B cell (primary cell): ENCODE measurements at regions not wholly inside any gene's neighbourhood (a gene's known extent, or its start where the extent isn't known, plus 50 kb on each side); places are given as distances from the start of the nearest gene placed in this dataset.

Experiments used
- ATAC-seq: fragments of 200-7000 bp; cut with Tn5 transposase; one replicate; pipeline ENCODE4 v1.10.0; 2021; ENCODE audit warnings: low read depth, mild to moderate bottlenecking, moderate number of reproducible peaks, moderate library complexity
- CTCF ChIA-PET: fragments of 350-600 bp; sonication (Branson Sonifier 250); formaldehyde crosslinking; loops from one replicate; lab custom pipeline; 2021; ENCODE audit warnings: antibody characterized with exemption, inconsistent platforms; lab: Charles Lee
- POLR2A ChIA-PET: fragments of 350-600 bp; sonication (Branson Sonifier 250); formaldehyde crosslinking; loops from one replicate; lab custom pipeline; 2021; ENCODE audit warnings: antibody characterized with exemption; lab: Charles Lee
- DNase-seq: peaks from one replicate; pipeline ENCODE4 v3.0.0; 2013
- H2AFZ ChIP-seq: 2 replicates; pipeline ENCODE4 v1.6.1; 2012; ENCODE audit warnings: mild to moderate bottlenecking, low read depth, low read length; ENCODE audit not compliant: insufficient read depth, poor library complexity, severe bottlenecking
- H3K27ac ChIP-seq, 2 donors: 1 replicate in 1 of 2; 2 replicates in 1 of 2; pipeline ENCODE4 v1.5.1; 2012 to 2013; ENCODE audit warnings: low read length in 2 of 2, mild to moderate bottlenecking in 2 of 2, moderate library complexity in 1 of 2
- H3K27me3 ChIP-seq, 4 experiments: fragments of 200-600 bp in 1 of 4; sonication (generic) in 1 of 4; replicated peaks in 1 of 4; 1 replicate in 2 of 4; 2 replicates in 2 of 4; pipeline versions ENCODE4 v1.6.1 to v1.7.0; 2013 to 2016; ENCODE audit warnings: low read length in 3 of 4, mild to moderate bottlenecking in 2 of 4, mixed read lengths in 1 of 4, moderate library complexity in 1 of 4; ENCODE audit not compliant: insufficient read depth in 4 of 4, control insufficient read depth in 3 of 4; ENCODE audit errors: control extremely low read depth in 1 of 4
- H3K36me3 ChIP-seq, 2 experiments: replicated peaks in 1 of 2; 1 replicate in 1 of 2; 2 replicates in 1 of 2; pipeline versions ENCODE4 v1.6.1 to v1.7.1; 2013; ENCODE audit warnings: low read length in 1 of 2; ENCODE audit not compliant: insufficient read depth in 2 of 2, control insufficient read depth in 1 of 2; ENCODE audit errors: control extremely low read depth in 1 of 2, extremely low read depth in 1 of 2
- H3K4me1 ChIP-seq, 2 donors: fragments of 200-600 bp in 1 of 2; sonication (generic) in 1 of 2; 1 replicate in 1 of 2; 2 replicates in 1 of 2; pipeline versions ENCODE4 v1.5.1 to v1.6.1; 2013 to 2017; ENCODE audit warnings: low read length in 2 of 2; ENCODE audit not compliant: control insufficient read depth in 2 of 2, insufficient read depth in 2 of 2
- H3K4me2 ChIP-seq: replicated peaks from 2 replicates; pipeline ENCODE3; 2012; ENCODE audit warnings: mild to moderate bottlenecking, low read depth, low read length; ENCODE audit not compliant: poor library complexity, severe bottlenecking
- H3K4me3 ChIP-seq, 5 experiments: fragments of 200-600 bp in 1 of 5; sonication (generic) in 1 of 5; 1 replicate in 3 of 5; 2 replicates in 2 of 5; pipeline versions ENCODE4 v1.5.1 to v1.7.0; 2011 to 2016; ENCODE audit warnings: low read length in 4 of 5, mild to moderate bottlenecking in 4 of 5, low read depth in 2 of 5, control low read depth in 1 of 5, moderate library complexity in 1 of 5; ENCODE audit not compliant: insufficient read depth in 1 of 5; ENCODE audit errors: control extremely low read depth in 1 of 5, extremely low read depth in 1 of 5
- H3K79me2 ChIP-seq: fragments of 200-600 bp; sonication (generic); one replicate; pipeline ENCODE4 v1.6.0; 2016; ENCODE audit warnings: low read length; ENCODE audit not compliant: control insufficient read depth, insufficient read depth
- H3K9ac ChIP-seq: fragments of 200-600 bp; sonication (generic); 2 replicates; pipeline ENCODE4 v1.6.1; 2017; ENCODE audit warnings: mild to moderate bottlenecking, low read length, moderate library complexity
- H3K9me3 ChIP-seq, 3 donors: one replicate each; pipeline versions ENCODE4 v1.6.1 to v1.7.1; 2013; ENCODE audit warnings: low read length in 2 of 3; ENCODE audit not compliant: control insufficient read depth in 2 of 3, insufficient read depth in 1 of 3; ENCODE audit errors: control extremely low read depth in 1 of 3
- H4K20me1 ChIP-seq: 2 replicates; pipeline ENCODE4 v1.6.0; 2012; ENCODE audit warnings: mild to moderate bottlenecking, low read length; ENCODE audit not compliant: insufficient read depth, control insufficient read depth, poor library complexity, severe bottlenecking
- H3K27ac Mint-ChIP-seq: one replicate; pipeline ENCODE4 v1.8.0; 2021; ENCODE audit warnings: mixed read lengths
- H3K27me3 Mint-ChIP-seq: one replicate; pipeline ENCODE4 v1.8.0; 2021; ENCODE audit warnings: mixed read lengths
- H3K4me1 Mint-ChIP-seq: one replicate; pipeline ENCODE4 v1.8.0; 2021; ENCODE audit warnings: mixed read lengths
- H3K4me3 Mint-ChIP-seq: one replicate; pipeline ENCODE4 v1.8.0; 2021; ENCODE audit warnings: mixed read lengths
- H3K9me3 Mint-ChIP-seq: one replicate; pipeline ENCODE4 v1.8.0; 2022; ENCODE audit warnings: mixed read lengths; ENCODE audit not compliant: insufficient read depth
- CTCF ChIP-seq: fragments of 200-600 bp; IDR thresholded peaks from one replicate; pipeline ENCODE4 v1.8.0; 2022; ENCODE audit warnings: antibody characterized with exemption, mild to moderate bottlenecking
- EZH2 ChIP-seq: IDR thresholded peaks from 2 replicates; pipeline ENCODE4 v1.6.1; 2012; ENCODE audit warnings: borderline replicate concordance, low read depth, mild to moderate bottlenecking, moderate library complexity, low read length; ENCODE audit not compliant: insufficient read depth, poor library complexity, severe bottlenecking
- WGBS: methylation state at CpG from one replicate; pipeline ENCODE4 v1.1.5; 2013; ENCODE audit warnings: missing lambda C conversion rate; ENCODE audit not compliant: insufficient coverage; 5-methylcytosine and 5-hydroxymethylcytosine counted together
- intact Hi-C: fragments of 100-400 bp; cut with micrococcal nuclease; formaldehyde crosslinking; loops from one replicate; pipeline ENCODE4 v1.10.0; 2022

DNA sequence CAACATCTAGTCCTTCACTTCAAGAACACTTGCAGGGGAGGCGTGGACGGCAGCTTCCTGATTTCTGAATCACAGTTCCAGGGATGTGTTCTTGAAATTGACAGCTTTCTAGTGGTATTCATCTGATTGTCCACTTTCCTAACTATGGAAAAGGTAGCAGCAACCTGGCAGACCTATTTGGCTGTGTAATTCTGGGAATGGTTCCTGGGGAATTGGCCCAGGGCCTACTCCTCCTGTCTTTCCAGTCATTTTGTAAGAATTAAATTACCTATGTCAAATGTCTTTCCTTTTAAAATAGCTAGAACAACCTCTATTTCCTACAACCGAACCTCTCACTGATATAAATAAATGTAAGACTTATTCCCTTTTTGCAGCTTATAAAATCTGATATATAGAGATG lies 85.5 kb upstream of the RSPO3 start:
- Mint-ChIP-seq H3K27me3 (no peaks in the 10 kb centered on the region), H3K4me3 (no peak overlapping the region), H3K4me1 (no peaks in the 10 kb centered on the region), H3K27ac (no peak overlapping the region), H3K9me3 (no peaks in the 10 kb centered on the region)
- no peak for ATAC-seq
- Histone ChIP-seq H3K4me2 (no peak overlapping the region), H2AFZ (no peak overlapping the region), H3K36me3 (no peaks in the 10 kb centered on the region), H3K27me3 (no peaks in the 10 kb centered on the region), H3K79me2 (no peaks in the 10 kb centered on the region), H3K9me3 (no peaks in the 10 kb centered on the region), H3K27ac (no peak overlapping the region), H3K9ac (no peak overlapping the region), H4K20me1 (no peaks in the 10 kb centered on the region), H3K4me1 (no peaks in the 10 kb centered on the region), H3K4me3 (no peak overlapping the region)
- POLR2A ChIA-PET: no interaction called here
- intact Hi-C loops: no loop called here
- TF ChIP-seq CTCF (no peak), EZH2 (no peak)
- CTCF ChIA-PET: no interaction called here
- no CpG with 5 or more reads among the region's 3 CpGs for WGBS
- DNase-seq: no peak

GRCh38 chr6:127051571-127052260 lies 66.8 kb upstream of the RSPO3 start:
- TF ChIP-seq CTCF (no peak), EZH2 (no peak)
- Histone ChIP-seq H3K36me3 (no peaks in the 10 kb centered on the region), H3K4me2 (no peak overlapping the region), H3K27me3 (no peaks in the 10 kb centered on the region), H2AFZ (no peak overlapping the region), H3K27ac (no peak overlapping the region), H3K9me3 (no peaks in the 10 kb centered on the region), H3K4me3 (no peak overlapping the region), H3K4me1 (no peaks in the 10 kb centered on the region), H3K79me2 (no peaks in the 10 kb centered on the region), H4K20me1 (no peaks in the 10 kb centered on the region), H3K9ac (no peak overlapping the region)
- H3K4me1 Mint-ChIP-seq: no peaks in the 10 kb centered on the region
- DNase-seq: no peak
- POLR2A ChIA-PET: no interaction called here
- no peak overlapping the region for H3K4me3 Mint-ChIP-seq
- H3K27ac Mint-ChIP-seq: no peak overlapping the region
- CTCF ChIA-PET: no interaction called here
- intact Hi-C loops: no loop called here
- no peaks in the 10 kb centered on the region for H3K9me3 Mint-ChIP-seq
- H3K27me3 Mint-ChIP-seq: no peaks in the 10 kb centered on the region
- ATAC-seq: no peak
